ENCODE measurements at regions not wholly inside any gene's neighbourhood (a gene's known extent, or its start where the extent isn't known, plus 50 kb on each side); places are given as distances from the start of the nearest gene placed in this dataset.

GRCh38 chr3:102132370-102132769 is 283.1 kb downstream of the NFKBIZ start:
- DNase-seq (no peak), ATAC-seq (ENCODE audit: insufficient read depth, low read depth) (no peak)
- no peak overlapping the region for H3K4me2 ChIP-seq (ENCODE audit: insufficient read depth, low read length)
- H3K27me3 ChIP-seq (ENCODE audit: insufficient read depth, low read length, poor library complexity), result no peaks in the 10 kb centered on the region
- no peaks in the 10 kb centered on the region for H3K36me3 ChIP-seq (ENCODE audit: insufficient read depth, low read length)
- H3K9me3 ChIP-seq (ENCODE audit: insufficient read depth, low read length, severe bottlenecking), result no peaks in the 10 kb centered on the region
- no peaks in the 10 kb centered on the region for H4K20me1 ChIP-seq (ENCODE audit: insufficient read depth, low read length)
- no peaks in the 10 kb centered on the region for H3K4me1 ChIP-seq (ENCODE audit: insufficient read depth, low read length)
- no peak overlapping the region for H3K9ac ChIP-seq (ENCODE audit: low read depth, low read length)
- TF ChIP-seq EZH2 (IDR thresholded peaks at IDR 0.05; ENCODE audit: borderline replicate concordance, low read depth, low read length, severe bottlenecking), result no peak
- no peak for TF ChIP-seq CTCF (IDR thresholded peaks at IDR 0.05; ENCODE audit: borderline replicate concordance, extremely low read depth, low read length, poor library complexity, severe bottlenecking)
- H3K4me3 ChIP-seq (ENCODE audit: low read depth in 1 of 2, low read length in 2 of 2), result no peak overlapping the region
- H2AFZ ChIP-seq (ENCODE audit: low read depth, low read length), result no peak overlapping the region
- no peaks in the 10 kb centered on the region for H3K79me2 ChIP-seq (ENCODE audit: insufficient read depth, low read length)
- no peak overlapping the region for H3K27ac ChIP-seq (ENCODE audit: low read length)

- Histone ChIP-seq H3K36me3 (ENCODE audit: insufficient read depth, low read length) (no peaks in the 10 kb centered on the region), H2AFZ (ENCODE audit: low read depth, low read length) (no peak overlapping the region)
Measured at GRCh38 chr3:102133376-102133775, 284.1 kb downstream of the NFKBIZ start.

GRCh38 chr3:102135316-102135715 is 286.0 kb downstream of the NFKBIZ start:
- Histone ChIP-seq H3K4me2 (ENCODE audit: insufficient read depth, low read length) (no peak overlapping the region), H3K79me2 (ENCODE audit: insufficient read depth, low read length) (no peaks in the 10 kb centered on the region), H3K27ac (ENCODE audit: low read length) (no peak overlapping the region), H3K4me1 (ENCODE audit: insufficient read depth, low read length) (no peaks in the 10 kb centered on the region), H3K9ac (ENCODE audit: low read depth, low read length) (no peak overlapping the region), H4K20me1 (ENCODE audit: insufficient read depth, low read length) (no peaks in the 10 kb centered on the region), H2AFZ (ENCODE audit: low read depth, low read length) (no peak overlapping the region), H3K4me3 (ENCODE audit: low read depth in 1 of 2, low read length in 2 of 2) (no peak overlapping the region), H3K36me3 (ENCODE audit: insufficient read depth, low read length) (no peaks in the 10 kb centered on the region), H3K27me3 (ENCODE audit: insufficient read depth, low read length, poor library complexity) (no peaks in the 10 kb centered on the region), H3K9me3 (ENCODE audit: insufficient read depth, low read length, severe bottlenecking) (no peaks in the 10 kb centered on the region)
- DNase-seq (no peak), ATAC-seq (ENCODE audit: insufficient read depth, low read depth) (no peak)
- TF ChIP-seq CTCF (IDR thresholded peaks at IDR 0.05; ENCODE audit: borderline replicate concordance, extremely low read depth, low read length, poor library complexity, severe bottlenecking) (no peak), EZH2 (IDR thresholded peaks at IDR 0.05; ENCODE audit: borderline replicate concordance, low read depth, low read length, severe bottlenecking) (no peak)

More at GRCh38 chr3:102133376-102133775, 284.1 kb downstream of the NFKBIZ start:
- H4K20me1 ChIP-seq (ENCODE audit: insufficient read depth, low read length), result no peaks in the 10 kb centered on the region
- TF ChIP-seq CTCF (IDR thresholded peaks at IDR 0.05; ENCODE audit: borderline replicate concordance, extremely low read depth, low read length, poor library complexity, severe bottlenecking) (no peak), EZH2 (IDR thresholded peaks at IDR 0.05; ENCODE audit: borderline replicate concordance, low read depth, low read length, severe bottlenecking) (no peak)
- H3K79me2 ChIP-seq (ENCODE audit: insufficient read depth, low read length), result no peaks in the 10 kb centered on the region
- no peak overlapping the region for H3K9ac ChIP-seq (ENCODE audit: low read depth, low read length)
- DNase-seq (no peak), ATAC-seq (ENCODE audit: insufficient read depth, low read depth) (no peak)
- H3K4me2 ChIP-seq (ENCODE audit: insufficient read depth, low read length), result no peak overlapping the region
- no peak overlapping the region for H3K4me3 ChIP-seq (ENCODE audit: low read depth in 1 of 2, low read length in 2 of 2)
- H3K27me3 ChIP-seq (ENCODE audit: insufficient read depth, low read length, poor library complexity), result no peaks in the 10 kb centered on the region
- no peak overlapping the region for H3K27ac ChIP-seq (ENCODE audit: low read length)
- H3K4me1 ChIP-seq (ENCODE audit: insufficient read depth, low read length), result no peaks in the 10 kb centered on the region
- H3K9me3 ChIP-seq (ENCODE audit: insufficient read depth, low read length, severe bottlenecking), result no peaks in the 10 kb centered on the region

- TF ChIP-seq CTCF (IDR thresholded peaks at IDR 0.05; ENCODE audit: borderline replicate concordance, extremely low read depth, low read length, poor library complexity, severe bottlenecking) (no peak), EZH2 (IDR thresholded peaks at IDR 0.05; ENCODE audit: borderline replicate concordance, low read depth, low read length, severe bottlenecking) (no peak)
- Histone ChIP-seq H3K9me3 (ENCODE audit: insufficient read depth, low read length, severe bottlenecking) (no peaks in the 10 kb centered on the region), H3K79me2 (ENCODE audit: insufficient read depth, low read length) (no peaks in the 10 kb centered on the region), H2AFZ (ENCODE audit: low read depth, low read length) (no peak overlapping the region), H4K20me1 (ENCODE audit: insufficient read depth, low read length) (no peaks in the 10 kb centered on the region), H3K27me3 (ENCODE audit: insufficient read depth, low read length, poor library complexity) (no peaks in the 10 kb centered on the region), H3K4me1 (ENCODE audit: insufficient read depth, low read length) (no peaks in the 10 kb centered on the region), H3K27ac (ENCODE audit: low read length) (no peak overlapping the region), H3K4me3 (ENCODE audit: low read depth in 1 of 2, low read length in 2 of 2) (no peak overlapping the region), H3K36me3 (ENCODE audit: insufficient read depth, low read length) (no peaks in the 10 kb centered on the region), H3K4me2 (ENCODE audit: insufficient read depth, low read length) (no peak overlapping the region), H3K9ac (ENCODE audit: low read depth, low read length) (no peak overlapping the region)
- ATAC-seq (ENCODE audit: insufficient read depth, low read depth) (no peak), DNase-seq (no peak)
Measured at GRCh38 chr3:102136183-102136582, 286.9 kb downstream of the NFKBIZ start.

Data from DND-41 (cell line).